ENCODE measurements at regions not wholly inside any gene's neighbourhood (a gene's known extent, or its start where the extent isn't known, plus 50 kb on each side); places are given as distances from the start of the nearest gene placed in this dataset.

- H3K27ac ChIP-seq = no peak overlapping the region
- TF ChIP-seq ZFX (IDR thresholded peaks at IDR 0.05) = no peak
- no peak for TF ChIP-seq CTCF (conservative IDR thresholded peaks at IDR 0.05)
Observed at GRCh38 chr15:81523867-81524266, 149.9 kb upstream of the TMC3 start.

GRCh38 chr15:81520480-81520879 lies 146.5 kb upstream of the TMC3 start:
- H3K27ac ChIP-seq = no peak overlapping the region
- no peak for TF ChIP-seq CTCF (conservative IDR thresholded peaks at IDR 0.05)

- H3K27ac ChIP-seq = no peak overlapping the region
- no peak for TF ChIP-seq ZFX (IDR thresholded peaks at IDR 0.05)
- no peak for TF ChIP-seq CTCF (conservative IDR thresholded peaks at IDR 0.05)
Observed at GRCh38 chr15:81516461-81516860, 142.4 kb upstream of the TMC3 start.

GRCh38 chr15:81516012-81516411 lies 142.0 kb upstream of the TMC3 start:
- H3K27ac ChIP-seq = no peak overlapping the region
- TF ChIP-seq CTCF (conservative IDR thresholded peaks at IDR 0.05) = no peak
- no peak for TF ChIP-seq ZFX (IDR thresholded peaks at IDR 0.05)

GRCh38 chr15:81514725-81515124 lies 140.7 kb upstream of the TMC3 start:
- TF ChIP-seq CTCF (conservative IDR thresholded peaks at IDR 0.05) (no peak), ZFX (IDR thresholded peaks at IDR 0.05) (no peak)
- H3K27ac ChIP-seq = no peak overlapping the region

GRCh38 chr15:81511138-81511537 lies 137.1 kb upstream of the TMC3 start:
- no peak for TF ChIP-seq ZFX (IDR thresholded peaks at IDR 0.05)
- TF ChIP-seq CTCF (conservative IDR thresholded peaks at IDR 0.05) = no peak
- H3K27ac ChIP-seq = no peak overlapping the region

GRCh38 chr15:81507831-81508230 lies 133.8 kb upstream of the TMC3 start:
- H3K27ac ChIP-seq = no peak overlapping the region
- TF ChIP-seq ZFX (IDR thresholded peaks at IDR 0.05) (no peak), CTCF (conservative IDR thresholded peaks at IDR 0.05) (no peak)

Data from C4-2B (cell line).